ENCODE measurements at regions not wholly inside any gene's neighbourhood (a gene's known extent, or its start where the extent isn't known, plus 50 kb on each side); places are given as distances from the start of the nearest gene placed in this dataset.

DNA sequence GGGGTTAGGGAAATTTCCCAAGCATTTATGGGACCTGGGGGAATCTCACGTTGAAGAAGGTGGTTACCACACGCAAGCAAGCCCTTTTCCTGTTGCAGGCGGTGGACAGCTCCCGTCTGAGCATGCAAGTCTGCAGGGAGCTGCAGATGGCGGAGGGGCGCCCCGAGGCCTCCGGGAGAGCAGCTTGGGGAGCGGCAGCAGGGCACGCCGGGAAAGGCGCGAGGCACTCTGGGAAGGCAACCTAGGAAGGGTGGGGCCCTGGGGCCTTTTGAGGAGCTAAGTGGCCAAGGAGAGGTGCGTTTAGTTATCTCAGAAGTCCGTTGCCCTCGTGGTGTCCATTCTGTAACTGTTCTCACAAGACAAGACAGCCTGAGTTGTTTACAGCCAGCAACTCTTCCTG is 57.0 kb upstream of the SLC25A4 start:
- no peak for TF ChIP-seq EGR1 (IDR thresholded peaks at IDR 0.05)
- TF ChIP-seq, protein P1, sequence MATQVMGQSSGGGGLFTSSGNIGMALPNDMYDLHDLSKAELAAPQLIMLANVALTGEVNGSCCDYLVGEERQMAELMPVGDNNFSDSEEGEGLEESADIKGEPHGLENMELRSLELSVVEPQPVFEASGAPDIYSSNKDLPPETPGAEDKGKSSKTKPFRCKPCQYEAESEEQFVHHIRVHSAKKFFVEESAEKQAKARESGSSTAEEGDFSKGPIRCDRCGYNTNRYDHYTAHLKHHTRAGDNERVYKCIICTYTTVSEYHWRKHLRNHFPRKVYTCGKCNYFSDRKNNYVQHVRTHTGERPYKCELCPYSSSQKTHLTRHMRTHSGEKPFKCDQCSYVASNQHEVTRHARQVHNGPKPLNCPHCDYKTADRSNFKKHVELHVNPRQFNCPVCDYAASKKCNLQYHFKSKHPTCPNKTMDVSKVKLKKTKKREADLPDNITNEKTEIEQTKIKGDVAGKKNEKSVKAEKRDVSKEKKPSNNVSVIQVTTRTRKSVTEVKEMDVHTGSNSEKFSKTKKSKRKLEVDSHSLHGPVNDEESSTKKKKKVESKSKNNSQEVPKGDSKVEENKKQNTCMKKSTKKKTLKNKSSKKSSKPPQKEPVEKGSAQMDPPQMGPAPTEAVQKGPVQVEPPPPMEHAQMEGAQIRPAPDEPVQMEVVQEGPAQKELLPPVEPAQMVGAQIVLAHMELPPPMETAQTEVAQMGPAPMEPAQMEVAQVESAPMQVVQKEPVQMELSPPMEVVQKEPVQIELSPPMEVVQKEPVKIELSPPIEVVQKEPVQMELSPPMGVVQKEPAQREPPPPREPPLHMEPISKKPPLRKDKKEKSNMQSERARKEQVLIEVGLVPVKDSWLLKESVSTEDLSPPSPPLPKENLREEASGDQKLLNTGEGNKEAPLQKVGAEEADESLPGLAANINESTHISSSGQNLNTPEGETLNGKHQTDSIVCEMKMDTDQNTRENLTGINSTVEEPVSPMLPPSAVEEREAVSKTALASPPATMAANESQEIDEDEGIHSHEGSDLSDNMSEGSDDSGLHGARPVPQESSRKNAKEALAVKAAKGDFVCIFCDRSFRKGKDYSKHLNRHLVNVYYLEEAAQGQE (IDR thresholded peaks at IDR 0.05; ENCODE audit: low read depth) = peak; percentile 38; the same call in 1 of the 2 replicates

DNA sequence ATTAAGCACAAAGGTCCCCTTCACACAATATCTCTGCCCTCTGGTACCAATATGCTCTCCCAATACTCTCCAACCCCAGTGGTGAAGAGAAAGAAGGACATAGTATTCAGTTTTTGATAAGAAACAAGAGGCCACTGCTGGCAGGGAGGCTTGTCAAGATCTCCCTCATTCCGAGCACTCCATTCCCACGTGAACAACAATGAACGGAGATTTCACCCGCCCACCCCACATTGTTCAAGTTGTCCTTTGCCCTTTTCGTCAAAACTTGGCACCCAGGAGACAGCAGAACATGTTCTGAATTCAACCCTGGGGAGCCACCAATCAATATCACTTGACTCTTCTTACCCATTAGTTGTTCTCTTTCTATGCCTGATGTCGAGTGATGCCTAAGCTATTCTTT is 54.2 kb upstream of the SLC25A4 start:
- TF ChIP-seq TCF12 (IDR thresholded peaks at IDR 0.05; ENCODE audit: low read depth) (no peak), CEBPB (IDR thresholded peaks at IDR 0.05) (no peak), YY1 (IDR thresholded peaks at IDR 0.05; ENCODE audit: low read depth) (no peak), NFIC (IDR thresholded peaks at IDR 0.05) (no peak), FOXM1 (IDR thresholded peaks at IDR 0.05; ENCODE audit: borderline replicate concordance, low read depth) (no peak), RAD21 (IDR thresholded peaks at IDR 0.05; ENCODE audit: low read depth) (no peak), TEAD4 (IDR thresholded peaks at IDR 0.05) (no peak), EGR1 (IDR thresholded peaks at IDR 0.05) (no peak), TAF1 (IDR thresholded peaks at IDR 0.05; ENCODE audit: low read depth) (no peak), CREB1 (IDR thresholded peaks at IDR 0.05; ENCODE audit: low read depth) (no peak)
- TF ChIP-seq, protein P2, sequence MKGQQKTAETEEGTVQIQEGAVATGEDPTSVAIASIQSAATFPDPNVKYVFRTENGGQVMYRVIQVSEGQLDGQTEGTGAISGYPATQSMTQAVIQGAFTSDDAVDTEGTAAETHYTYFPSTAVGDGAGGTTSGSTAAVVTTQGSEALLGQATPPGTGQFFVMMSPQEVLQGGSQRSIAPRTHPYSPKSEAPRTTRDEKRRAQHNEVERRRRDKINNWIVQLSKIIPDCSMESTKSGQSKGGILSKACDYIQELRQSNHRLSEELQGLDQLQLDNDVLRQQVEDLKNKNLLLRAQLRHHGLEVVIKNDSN (IDR thresholded peaks at IDR 0.05) = no peak
- TF ChIP-seq, protein P3, sequence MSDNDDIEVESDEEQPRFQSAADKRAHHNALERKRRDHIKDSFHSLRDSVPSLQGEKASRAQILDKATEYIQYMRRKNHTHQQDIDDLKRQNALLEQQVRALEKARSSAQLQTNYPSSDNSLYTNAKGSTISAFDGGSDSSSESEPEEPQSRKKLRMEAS (IDR thresholded peaks at IDR 0.05) = no peak
- TF ChIP-seq, protein P1 (IDR thresholded peaks at IDR 0.05; ENCODE audit: low read depth) = no peak

DNA sequence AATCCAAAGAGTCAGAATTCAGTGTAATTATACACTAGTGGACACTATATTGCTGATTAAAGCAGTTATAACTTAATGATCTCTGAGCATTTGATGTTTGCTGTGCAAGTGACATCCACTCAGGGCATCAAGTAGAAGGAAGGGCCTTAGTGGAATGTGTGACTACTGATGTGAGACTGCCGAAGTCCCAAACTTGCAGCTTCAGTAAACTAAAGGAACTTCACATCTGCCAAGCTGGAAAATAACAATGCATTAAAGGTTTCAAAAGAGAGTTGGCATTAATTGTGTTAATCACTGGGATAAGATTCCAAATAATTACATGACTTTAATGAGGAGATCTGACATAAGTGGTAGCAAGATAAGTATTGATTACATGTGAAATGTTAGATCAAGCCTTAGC is 52.5 kb upstream of the SLC25A4 start:
- TF ChIP-seq RAD21 (IDR thresholded peaks at IDR 0.05; ENCODE audit: low read depth) (no peak), TAF1 (IDR thresholded peaks at IDR 0.05; ENCODE audit: low read depth) (no peak), ZBTB7A (IDR thresholded peaks at IDR 0.05; ENCODE audit: low read depth) (no peak), TEAD4 (IDR thresholded peaks at IDR 0.05) (no peak), NFIC (IDR thresholded peaks at IDR 0.05) (no peak), EP300 (IDR thresholded peaks at IDR 0.05; ENCODE audit: borderline replicate concordance) (no peak), CEBPB (IDR thresholded peaks at IDR 0.05) (no peak), EGR1 (IDR thresholded peaks at IDR 0.05) (no peak), CREB1 (IDR thresholded peaks at IDR 0.05; ENCODE audit: low read depth) (no peak), FOXM1 (IDR thresholded peaks at IDR 0.05; ENCODE audit: borderline replicate concordance, low read depth) (no peak), YY1 (IDR thresholded peaks at IDR 0.05; ENCODE audit: low read depth) (no peak), TCF12 (IDR thresholded peaks at IDR 0.05; ENCODE audit: low read depth) (no peak)
- TF ChIP-seq, protein P1 (IDR thresholded peaks at IDR 0.05; ENCODE audit: low read depth) = no peak
- TF ChIP-seq, protein P3 (IDR thresholded peaks at IDR 0.05) = no peak
- TF ChIP-seq, protein P2 (IDR thresholded peaks at IDR 0.05) = no peak

DNA sequence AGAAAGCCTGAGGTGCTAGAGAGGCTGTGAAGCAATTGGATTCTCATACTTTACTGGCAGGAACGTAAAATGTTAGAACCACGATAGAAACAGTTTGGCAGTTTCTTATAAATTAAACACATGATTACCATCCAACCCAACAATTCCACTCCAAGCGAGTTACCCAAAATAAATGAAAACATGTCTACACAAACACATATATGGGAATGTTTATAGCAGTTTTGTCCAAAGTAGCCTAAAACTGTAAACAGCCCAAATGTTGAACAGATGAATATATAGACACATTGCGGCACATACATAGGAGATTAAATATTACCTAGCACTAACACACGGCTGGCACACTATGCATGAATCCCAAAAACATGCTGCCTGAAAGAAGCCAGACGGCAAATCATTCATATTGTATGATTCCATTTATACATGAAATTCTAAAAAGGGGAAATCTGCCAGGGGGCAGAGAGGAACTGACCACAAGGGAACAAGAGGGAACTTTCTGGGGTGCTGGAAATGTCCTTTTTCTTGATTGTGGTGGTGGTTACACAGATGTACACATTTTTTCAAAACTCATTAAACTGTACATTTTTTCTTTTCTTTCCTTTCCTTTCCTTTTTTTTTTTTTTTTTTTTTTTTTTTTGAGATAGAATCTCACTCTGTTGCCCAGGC is 50.4 kb upstream of the SLC25A4 start:
- TF ChIP-seq RAD21 (IDR thresholded peaks at IDR 0.05; ENCODE audit: low read depth) (no peak), EGR1 (IDR thresholded peaks at IDR 0.05) (no peak), YY1 (IDR thresholded peaks at IDR 0.05; ENCODE audit: low read depth) (no peak), FOXM1 (IDR thresholded peaks at IDR 0.05; ENCODE audit: borderline replicate concordance, low read depth) (no peak), ZBTB7A (IDR thresholded peaks at IDR 0.05; ENCODE audit: low read depth) (no peak), EP300 (IDR thresholded peaks at IDR 0.05; ENCODE audit: borderline replicate concordance) (no peak)
- TF ChIP-seq, protein P2 (IDR thresholded peaks at IDR 0.05) = no peak
